GM12892 (cell line): ENCODE measurements at regions not wholly inside any gene's neighbourhood (a gene's known extent, or its start where the extent isn't known, plus 50 kb on each side); places are given as distances from the start of the nearest gene placed in this dataset.

Experiments used
- POLR2A ChIP-seq: IDR thresholded peaks from 2 replicates; pipeline ENCODE4 v1.6.1; 2011; ENCODE audit warnings: low read depth, low read length, control low read depth
- POLR2AphosphoS5 ChIP-seq: IDR thresholded peaks from 2 replicates; pipeline ENCODE4 v1.6.1; 2011; ENCODE audit warnings: low read depth, low read length, control low read depth

GRCh38 chr12:67394550-67394949 is 125.4 kb downstream of the CAND1 start:
- TF ChIP-seq POLR2A (no peak), POLR2AphosphoS5 (no peak)
